HG03521 (cell line): ENCODE measurements at regions not wholly inside any gene's neighbourhood (a gene's known extent, or its start where the extent isn't known, plus 50 kb on each side); places are given as distances from the start of the nearest gene placed in this dataset.

ENCODE experiments used
- ATAC-seq: cut with Tn5 transposase; IDR thresholded peaks from one replicate; pipeline ENCODE4 v1.9.1; 2021; ENCODE audit warnings: mild to moderate bottlenecking, moderate library complexity; ENCODE audit not compliant: unreplicated experiment

DNA sequence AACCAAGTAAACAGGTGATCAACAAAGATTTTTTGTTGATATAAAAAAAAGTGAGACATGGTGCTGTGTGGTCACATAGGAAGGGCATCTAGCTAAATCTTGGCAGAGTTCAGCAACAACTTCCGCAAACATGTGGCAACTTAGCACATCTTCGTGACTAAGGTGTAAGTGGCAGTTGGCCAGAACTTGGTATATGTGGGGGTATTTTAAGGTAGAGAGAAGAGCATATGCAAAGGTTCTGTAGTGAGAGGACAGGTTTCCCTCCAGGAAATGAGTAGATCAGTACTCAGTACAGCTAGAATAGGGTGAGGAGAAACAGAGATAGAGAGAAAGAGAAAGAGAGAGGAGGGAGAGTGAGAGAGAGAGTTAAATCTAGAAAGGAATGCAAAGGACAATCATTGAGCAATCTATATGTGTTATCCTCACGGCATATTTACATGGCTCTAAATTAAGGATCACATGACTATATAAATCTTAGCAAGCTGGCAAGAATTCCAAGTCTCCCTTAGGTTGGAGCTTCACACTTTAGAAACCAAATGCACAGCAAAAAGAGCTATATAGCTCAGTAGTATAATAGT lies 227.7 kb upstream of the HMGA2 start:
- no peak for ATAC-seq

DNA sequence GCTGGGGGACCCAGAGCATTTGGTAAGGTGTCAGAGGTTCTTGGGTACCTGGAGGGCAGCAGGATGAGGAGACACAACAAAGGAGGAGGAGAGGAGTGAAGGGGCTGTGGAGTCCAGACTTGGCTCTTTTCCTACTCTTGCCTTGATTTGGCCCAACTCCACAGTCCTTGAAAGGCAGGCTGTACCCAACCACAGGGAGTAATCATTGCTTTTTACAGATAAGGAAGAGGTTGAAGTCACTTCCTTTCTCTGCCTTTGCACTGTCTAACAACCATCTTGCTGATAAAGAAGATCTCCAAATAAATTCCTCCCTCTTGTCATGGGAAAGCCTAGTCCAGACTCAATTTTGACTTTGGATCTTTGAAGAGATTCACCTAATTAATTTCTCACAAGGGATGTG lies 226.8 kb upstream of the HMGA2 start:
- no peak for ATAC-seq

DNA sequence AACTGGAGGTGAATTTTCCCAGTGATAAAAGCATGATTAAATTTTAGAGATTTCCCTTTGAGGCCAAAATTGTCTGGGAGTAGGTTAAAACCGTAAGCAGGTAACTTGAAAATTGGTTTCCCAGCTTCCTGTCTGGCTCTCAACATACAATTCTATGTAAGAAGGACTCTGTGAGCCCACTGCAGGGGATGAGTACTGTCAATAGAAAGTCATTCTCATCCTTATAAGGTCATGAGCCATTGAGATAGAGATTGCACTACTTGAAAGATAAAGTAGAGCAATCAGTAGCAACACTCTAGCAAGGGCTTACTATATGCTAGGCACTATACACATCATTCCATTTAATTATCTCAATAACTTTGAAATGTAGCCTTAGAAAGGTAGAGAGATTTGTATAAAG lies 225.6 kb upstream of the HMGA2 start:
- no peak for ATAC-seq

DNA sequence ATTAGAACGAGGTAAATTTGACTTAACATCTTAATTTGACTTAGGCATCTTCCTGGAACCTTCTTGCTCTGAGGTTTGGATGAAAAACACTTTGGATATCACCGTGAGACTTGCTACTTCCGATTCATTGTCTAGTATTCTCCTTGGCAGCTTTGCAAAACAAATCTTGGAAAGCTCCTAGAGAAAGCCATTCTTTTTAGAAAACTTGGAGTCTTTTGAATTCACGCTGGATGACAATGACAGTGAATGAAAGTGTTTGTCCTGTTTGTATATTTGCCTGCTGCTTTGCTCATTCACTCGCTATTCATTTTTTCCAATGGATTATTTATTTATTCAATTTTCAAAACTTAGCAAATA lies 222.1 kb upstream of the HMGA2 start:
- ATAC-seq: no peak

DNA sequence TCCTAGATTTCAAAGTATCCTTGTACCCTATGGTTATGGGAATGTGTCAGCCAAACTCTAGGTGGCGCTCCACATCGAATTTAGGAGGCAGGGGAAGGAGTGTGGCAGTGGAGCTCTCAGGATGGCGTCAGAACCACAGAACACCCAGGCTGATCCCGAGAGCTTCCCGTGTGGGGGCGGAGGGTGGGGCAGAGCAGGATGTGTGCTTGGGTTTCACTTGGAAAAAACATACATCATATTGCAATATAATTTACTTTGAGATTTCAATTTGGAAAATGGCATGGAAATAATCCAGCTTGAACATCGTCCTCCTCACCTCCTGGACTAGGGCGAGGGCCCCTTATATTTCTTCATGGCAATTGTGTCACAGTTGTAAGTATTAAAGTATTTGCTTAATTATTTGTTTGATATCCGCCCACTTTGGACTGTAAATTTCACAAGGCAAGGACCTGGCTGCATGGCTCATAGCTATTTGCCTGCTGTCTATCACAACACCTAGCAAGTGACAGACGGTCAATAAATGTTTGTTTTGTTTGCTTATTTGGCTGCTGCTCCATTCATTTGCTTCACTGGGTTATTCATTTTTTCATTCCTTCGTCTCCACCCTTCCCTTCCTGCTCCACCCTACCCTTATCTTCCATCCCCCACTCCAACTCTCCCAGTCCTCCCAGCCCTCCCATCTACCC lies 221.5 kb upstream of the HMGA2 start:
- ATAC-seq: no peak

DNA sequence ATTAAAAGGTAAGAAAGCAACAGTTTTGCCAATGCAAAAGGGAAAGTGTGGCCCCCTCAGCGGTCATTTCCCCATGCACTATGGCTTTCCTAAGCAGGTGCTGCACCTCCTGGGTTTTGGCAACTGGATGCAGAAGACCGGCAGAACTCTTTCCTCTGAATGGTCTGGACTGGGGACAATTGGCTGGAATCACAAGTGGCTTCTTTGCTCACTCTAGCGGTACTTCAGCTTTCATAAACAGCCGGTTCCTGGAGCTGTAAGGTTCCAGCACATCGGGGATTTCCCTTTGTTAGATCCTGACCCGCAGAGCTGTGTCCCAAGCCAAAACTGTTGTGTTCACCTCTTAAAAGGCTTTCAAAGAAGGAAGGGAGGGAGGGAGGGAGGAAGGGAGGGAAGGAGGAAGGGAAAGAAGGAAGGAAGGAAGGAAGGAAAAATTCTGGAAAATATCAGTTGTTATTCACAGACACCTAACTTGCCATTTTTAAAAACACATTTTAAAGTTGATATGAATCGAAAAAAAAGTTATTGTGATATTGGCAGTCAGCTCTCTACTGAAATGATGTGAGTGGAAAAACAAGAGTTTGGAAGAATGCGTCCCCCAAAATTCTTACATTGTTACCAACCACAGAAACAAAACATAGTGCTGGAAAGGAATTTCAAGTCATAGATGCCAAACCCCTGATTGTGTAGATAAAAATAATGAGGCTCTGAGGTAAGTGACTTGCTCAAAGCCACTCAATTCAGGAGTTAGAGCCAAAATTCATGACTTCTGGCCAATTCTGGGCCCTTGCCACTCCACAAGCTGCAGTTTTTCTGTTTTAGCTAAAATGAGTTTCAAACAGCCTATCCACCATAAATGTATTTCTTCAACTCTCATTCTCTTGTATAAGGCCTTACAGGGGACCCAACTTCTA lies 220.6 kb upstream of the HMGA2 start:
- ATAC-seq: no peak

DNA sequence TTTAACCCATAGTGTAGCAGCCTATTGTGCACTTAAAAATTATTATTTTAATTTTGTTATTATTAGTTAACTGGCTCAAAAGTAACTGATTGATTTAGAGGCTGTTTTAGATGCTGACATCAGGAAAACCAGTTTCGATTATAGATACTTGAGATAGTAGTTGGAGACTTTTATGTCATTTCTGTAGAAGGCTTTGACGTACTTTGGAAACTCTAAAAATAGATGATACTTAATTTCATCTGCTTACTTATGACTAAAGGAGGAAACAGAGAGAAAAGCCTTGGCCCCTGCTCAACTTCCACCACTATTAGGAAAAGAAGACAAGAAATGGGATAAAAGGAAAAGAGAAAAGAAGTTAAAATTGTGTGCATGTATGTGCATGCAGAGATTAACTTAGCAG lies 219.3 kb upstream of the HMGA2 start:
- no peak for ATAC-seq

DNA sequence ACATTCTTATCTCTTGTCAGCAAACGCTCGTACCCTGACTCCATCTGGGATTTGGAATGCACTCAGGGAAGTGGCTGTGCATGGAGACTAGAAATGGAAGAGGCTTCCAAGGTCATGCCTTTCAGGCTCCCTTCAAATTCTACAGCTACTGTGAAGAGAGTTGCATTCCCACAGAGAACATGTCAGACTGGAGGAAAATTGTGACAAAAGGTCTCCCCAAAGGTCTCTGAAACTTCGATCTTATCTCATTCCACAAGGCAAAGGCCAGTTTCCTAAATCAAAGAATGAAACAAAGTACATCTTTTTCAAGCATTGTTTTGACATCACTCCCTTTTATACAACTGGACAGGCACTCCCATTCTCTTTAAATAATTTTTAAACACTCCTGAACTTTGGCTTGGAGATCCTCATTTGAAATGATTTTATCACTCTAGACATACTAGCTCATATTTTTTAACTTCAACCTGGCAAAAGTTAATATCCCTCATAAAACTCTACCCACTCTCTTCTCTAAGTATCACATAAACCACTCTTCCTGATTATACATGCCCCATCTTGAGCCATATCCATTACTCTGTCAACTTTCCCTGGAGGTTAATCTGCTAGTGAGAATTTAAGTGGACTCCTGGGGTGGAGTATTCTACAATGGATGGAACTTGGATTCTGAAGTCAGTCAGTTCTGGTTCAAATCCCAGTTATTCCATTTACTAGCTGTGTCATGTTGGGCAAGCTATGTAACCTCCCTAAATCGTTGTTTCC lies 218.1 kb upstream of the HMGA2 start:
- ATAC-seq: no peak

DNA sequence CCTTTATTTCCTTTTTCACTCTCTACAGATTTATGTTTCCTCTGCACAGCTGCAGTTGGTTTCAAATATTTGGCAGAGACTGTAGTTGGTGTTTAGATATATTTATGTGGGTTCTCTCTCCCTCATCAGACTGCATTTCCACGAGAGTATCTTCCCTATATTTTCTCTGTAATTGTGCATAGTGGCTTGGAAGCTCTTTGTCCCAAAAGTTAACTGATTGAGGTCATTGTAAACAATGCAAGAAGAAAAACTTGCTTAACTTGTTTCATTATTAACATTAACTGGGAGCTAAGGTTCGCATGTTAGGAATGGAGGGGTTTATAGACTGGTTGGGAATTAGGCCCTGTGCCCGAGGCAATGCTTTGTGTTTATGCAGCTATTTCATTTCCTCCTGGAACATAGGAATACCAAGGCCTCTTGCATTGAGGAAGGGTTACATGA lies 216.9 kb upstream of the HMGA2 start:
- ATAC-seq: no peak

DNA sequence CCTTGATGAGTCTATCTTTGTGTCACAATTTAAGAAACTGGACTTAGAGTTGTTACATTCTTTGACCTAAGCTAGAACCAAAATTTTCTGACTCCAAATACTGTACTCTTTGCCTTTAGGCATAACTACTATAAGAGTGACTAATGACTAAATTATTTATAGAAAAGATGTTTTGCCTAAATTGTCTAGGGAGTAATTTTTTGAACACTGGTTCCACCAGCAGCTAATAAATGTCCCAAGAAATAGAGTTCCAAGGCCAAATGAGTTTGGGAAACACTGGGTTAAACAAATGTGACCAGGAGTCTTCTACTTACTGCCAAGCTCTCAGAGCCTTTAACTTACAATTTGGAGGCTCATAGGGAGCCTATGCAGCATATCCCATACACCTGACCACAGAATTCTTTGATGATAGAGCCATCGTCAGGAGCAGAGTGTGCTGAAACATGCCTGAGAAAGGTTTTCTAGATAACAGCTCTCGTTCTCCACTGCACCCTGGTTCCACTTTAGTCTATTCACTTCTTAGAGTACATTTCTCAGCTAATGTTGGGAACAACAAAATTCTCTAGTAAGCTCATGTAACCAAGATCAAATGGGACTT lies 215.9 kb upstream of the HMGA2 start:
- no peak for ATAC-seq

DNA sequence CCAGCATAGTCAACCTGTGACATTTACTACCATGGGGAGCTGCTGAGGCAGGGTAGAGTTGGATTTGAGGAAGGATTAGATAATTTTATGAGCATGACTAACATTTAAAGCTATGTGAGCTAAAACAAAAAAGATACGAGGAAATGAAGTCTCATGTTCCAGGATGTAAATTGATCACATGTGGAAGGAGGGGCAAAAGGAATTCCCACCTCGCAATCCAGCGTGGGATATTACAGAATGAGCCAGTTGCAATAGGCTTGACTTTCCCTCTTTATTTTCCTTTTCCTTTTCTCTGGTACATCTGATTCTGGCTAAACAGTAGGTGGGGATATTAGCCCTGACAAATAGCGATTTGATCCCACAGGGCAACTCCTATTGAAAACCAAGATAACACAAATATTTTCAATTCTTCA lies 214.9 kb upstream of the HMGA2 start:
- no peak for ATAC-seq

DNA sequence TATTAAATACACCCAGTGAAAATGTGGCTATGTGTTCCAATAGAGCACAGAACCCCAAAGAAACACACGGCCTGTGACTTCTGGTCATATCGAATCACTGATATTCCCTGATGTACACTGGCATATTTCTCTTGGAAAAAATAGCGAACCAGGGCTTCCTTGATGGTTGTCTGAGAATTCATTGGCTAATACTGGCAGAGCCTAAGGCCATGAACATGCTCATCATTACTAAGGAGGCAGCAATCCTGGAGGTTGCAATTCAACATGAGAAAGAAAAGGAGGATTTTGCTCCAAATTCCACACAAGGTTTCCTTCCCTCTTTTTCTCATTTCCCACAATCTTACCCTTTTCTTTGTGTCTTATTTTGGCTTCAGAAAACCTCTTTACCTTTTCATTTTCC lies 212.9 kb upstream of the HMGA2 start:
- no peak for ATAC-seq

DNA sequence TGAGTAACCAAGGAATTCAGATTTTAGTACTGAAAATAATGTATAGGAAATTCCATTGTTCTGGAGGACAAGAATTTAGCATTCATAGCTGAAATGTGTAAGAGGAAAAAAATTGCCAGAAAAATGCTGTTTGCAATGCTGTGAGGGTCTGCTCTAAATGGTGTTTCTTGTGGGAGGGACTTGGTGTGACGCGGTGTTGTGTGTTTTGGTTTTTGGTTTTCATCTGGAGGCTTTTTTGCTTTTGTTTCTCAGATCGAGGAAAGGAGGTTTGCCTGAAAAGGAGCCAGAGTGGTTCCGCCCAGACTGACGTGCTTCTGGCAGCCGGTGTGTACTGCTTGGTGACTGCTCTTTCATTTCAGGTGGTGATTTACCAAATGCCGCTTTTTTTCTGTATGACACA lies 211.8 kb upstream of the HMGA2 start:
- no peak for ATAC-seq

DNA sequence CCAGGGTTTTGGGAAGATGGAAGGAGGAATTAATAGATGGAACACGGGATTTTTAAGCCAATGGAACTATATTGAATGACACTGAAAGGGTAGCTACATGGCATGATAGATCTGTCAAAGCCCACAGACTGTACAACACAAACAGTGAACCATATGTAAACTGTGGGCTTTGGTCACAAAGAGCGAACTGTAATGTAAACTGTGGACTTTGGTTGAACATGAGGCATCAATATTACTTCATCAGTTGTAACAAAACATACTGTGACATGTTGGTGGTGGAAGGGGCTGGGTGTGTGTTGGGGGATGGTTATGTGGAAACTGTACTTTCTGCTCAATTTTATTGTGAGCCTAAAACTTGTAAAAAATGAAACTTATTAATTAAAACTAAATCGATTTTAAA lies 210.6 kb upstream of the HMGA2 start:
- no peak for ATAC-seq

DNA sequence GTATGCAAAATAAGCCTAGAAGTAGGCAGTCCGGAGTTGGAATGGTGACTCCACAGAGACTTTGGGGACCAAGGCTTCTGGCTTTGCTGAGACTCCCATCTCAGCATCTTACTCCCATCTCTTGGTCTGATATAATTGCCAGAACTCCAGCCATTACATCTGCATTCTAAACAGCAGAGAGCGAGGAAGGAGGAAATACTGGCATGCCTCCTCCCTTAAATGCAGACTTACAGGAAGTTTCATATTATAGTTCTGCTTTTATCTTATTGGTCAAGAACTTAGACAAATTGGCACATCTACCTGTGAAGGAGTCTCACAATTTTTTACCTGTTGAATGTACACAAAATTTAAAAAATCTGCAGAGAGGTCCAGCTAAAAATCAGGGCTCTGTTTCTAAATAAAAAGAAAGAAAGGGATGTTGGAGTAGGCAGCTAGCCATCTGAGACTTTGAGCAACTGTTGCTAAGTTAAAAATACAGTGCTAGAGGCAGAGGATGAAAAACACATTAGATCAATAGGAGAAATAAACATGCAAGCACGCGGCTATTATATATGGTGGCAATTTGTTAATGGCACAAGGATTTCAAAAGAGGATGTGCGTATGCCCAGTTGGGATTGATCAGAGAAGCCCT lies 209.9 kb upstream of the HMGA2 start:
- no peak for ATAC-seq

DNA sequence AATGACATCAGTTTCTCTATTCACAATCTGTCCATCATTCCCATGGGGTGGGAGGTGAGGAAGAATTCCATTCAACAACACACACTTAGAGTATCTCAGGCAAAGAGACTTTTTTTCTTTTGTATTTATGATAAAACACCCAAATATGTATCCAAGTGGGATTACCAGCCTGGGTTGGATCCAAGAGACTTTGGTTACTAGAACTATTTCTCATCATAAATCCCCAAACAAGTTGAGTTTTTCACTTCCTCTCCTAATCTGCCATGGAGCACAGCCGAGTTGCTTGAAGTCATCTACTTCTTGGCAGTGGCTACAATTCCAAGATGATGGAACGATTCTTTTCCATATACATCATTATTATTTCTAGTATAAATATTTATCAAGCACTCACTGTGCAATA lies 209.2 kb upstream of the HMGA2 start:
- no peak for ATAC-seq

DNA sequence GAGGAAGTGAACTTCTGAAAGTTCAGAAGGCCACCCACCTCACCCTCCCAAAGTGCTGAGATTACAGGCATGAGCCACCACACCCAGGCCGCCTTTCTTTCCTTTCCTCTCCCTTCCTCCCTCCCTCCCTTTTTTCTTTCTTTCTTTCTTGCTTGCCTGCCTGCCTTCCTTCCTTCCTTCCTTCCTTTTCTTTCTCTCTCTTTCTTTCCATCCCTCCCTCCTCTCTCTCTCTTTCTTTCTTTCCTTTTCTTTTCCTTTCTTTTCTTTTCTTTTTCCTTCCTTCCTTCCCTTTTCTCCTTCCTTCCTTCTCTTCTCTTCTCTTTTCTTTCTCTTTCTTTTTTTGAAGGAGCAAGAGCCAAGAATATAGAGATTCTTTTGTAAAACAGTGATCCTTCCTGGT lies 208.3 kb upstream of the HMGA2 start:
- no peak for ATAC-seq

DNA sequence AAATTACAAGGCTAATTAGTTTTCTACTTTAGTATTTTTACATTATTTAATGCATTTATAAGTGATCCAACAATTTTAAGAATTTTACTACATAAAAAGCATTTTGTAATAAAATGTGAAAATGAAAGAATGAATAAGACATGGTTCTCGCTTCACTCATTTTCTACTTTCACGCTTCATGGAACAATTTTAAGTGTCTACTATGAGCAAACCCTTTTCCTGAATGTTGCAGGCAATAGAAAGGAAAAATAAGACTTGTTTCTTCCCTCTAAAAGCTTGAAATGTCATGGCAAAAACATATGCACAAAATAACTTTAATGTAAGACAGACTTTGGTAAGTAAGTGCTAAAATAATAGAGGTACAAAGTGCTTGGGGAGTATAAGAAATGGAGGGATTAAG lies 205.7 kb upstream of the HMGA2 start:
- no peak for ATAC-seq

DNA sequence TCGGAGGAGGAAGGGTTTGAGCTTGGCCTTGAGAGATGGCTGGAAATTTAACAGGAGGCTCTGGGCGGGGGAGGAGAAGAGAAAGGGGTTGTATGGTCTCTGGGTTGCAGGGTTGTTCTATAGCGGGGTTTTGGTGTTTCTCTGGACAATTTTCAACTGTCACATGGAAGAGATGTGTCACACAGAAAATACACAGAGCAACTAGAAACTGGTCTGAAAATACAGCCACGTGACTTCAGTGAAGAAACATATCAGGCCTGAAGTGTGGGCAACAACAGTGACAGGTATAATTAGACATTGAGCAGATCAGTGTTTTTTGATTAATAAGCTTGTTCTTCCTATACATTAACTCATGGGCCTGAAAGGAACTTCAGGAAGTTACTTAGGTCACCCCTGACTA lies 205.3 kb upstream of the HMGA2 start:
- no peak for ATAC-seq

DNA sequence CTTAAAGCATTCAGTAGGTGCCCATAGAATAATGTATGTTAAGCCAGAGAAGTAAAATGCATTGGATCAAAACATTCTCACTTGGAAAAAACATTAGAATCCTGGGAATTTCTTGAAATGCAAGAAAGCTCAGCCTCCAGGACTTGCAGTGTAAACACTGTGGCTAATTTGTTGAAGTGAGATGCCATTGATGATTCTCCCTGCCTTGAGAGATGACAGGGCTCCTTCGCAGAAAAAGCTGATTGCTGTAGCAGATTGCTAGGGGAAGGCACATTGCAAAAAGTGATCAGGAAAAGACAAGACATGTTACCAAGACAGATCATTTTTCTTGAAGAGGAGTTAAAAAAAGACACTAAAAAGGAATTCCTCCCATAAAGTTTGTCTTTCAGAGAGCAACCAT lies 204.2 kb upstream of the HMGA2 start:
- ATAC-seq: no peak

DNA sequence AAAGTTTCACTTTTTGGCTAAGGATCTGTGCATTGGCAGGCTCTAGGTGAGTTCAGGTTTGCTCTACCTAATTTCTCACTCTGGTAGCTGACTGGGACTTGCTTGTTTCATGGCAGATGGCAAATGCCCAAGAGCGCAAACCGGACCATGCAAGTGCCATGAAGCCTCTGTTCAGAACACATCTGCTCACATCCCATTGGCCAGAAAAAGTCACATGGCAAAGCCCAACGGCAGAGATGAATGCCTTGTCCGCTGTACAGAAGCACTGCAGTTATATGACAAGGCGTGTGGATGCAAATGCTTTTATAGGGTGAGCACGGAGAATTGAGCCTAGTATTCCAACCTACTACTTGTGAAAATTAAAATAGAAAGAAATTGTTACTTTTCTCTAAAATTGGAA lies 202.2 kb upstream of the HMGA2 start:
- ATAC-seq: no peak
